GM12878 (cell line): ENCODE measurements at regions not wholly inside any gene's neighbourhood (a gene's known extent, or its start where the extent isn't known, plus 50 kb on each side); places are given as distances from the start of the nearest gene placed in this dataset.

Source experiments
- EZH2 ChIP-seq: IDR thresholded peaks from 2 replicates; pipeline ENCODE4 v1.6.1; 2012; ENCODE audit warnings: low read depth, mild to moderate bottlenecking, control low read depth, inconsistent platforms, low read length, borderline replicate concordance; ENCODE audit not compliant: control insufficient read depth
- IKZF2 ChIP-seq, 2 experiments: fragments of 450-650 bp; IDR thresholded peaks; 2 replicates each; pipeline ENCODE4 v1.6.1; 2017; ENCODE audit warnings: mild to moderate bottlenecking in 2 of 2, moderate library complexity in 2 of 2
- JUNB ChIP-seq: IDR thresholded peaks from 2 replicates; pipeline ENCODE4 v1.6.1; 2016; ENCODE audit warnings: antibody characterized with exemption, mild to moderate bottlenecking
- RB1 ChIP-seq: fragments of 450-650 bp; formaldehyde crosslinking; IDR thresholded peaks from 2 replicates; pipeline ENCODE4 v1.6.1; 2017; ENCODE audit warnings: mild to moderate bottlenecking, borderline replicate concordance
- REST ChIP-seq: IDR thresholded peaks from 2 replicates; pipeline ENCODE4 v1.6.1; 2012; ENCODE audit warnings: mild to moderate bottlenecking, low read depth, low read length
- TAF1 ChIP-seq: IDR thresholded peaks from 2 replicates; pipeline ENCODE4 v1.6.1; 2011; ENCODE audit warnings: mild to moderate bottlenecking, low read depth, low read length, borderline replicate concordance
- TF ChIP-seq, protein P1 (sequence below): fragments of 450-650 bp; IDR thresholded peaks from 2 replicates; pipeline ENCODE4 v1.6.1; 2017; ENCODE audit warnings: mild to moderate bottlenecking
- TF ChIP-seq, protein P2 (sequence below), 3 experiments: IDR thresholded peaks in 2 of 3; conservative IDR thresholded peaks in 1 of 3; 2 replicates each; pipeline ENCODE4 v1.5.1; 2011; ENCODE audit warnings: low read depth in 3 of 3, low read length in 3 of 3, mild to moderate bottlenecking in 3 of 3, control low read depth in 2 of 3, moderate library complexity in 2 of 3, inconsistent platforms in 1 of 3, mixed read lengths in 1 of 3; ENCODE audit not compliant: control insufficient read depth in 2 of 3, insufficient read depth in 1 of 3; ENCODE audit errors: extremely low read depth in 1 of 3
- TF ChIP-seq, protein P3 (sequence below): fragments of 450-650 bp; IDR thresholded peaks from 2 replicates; pipeline ENCODE4 v1.6.1; 2014; ENCODE audit warnings: mild to moderate bottlenecking

DNA sequence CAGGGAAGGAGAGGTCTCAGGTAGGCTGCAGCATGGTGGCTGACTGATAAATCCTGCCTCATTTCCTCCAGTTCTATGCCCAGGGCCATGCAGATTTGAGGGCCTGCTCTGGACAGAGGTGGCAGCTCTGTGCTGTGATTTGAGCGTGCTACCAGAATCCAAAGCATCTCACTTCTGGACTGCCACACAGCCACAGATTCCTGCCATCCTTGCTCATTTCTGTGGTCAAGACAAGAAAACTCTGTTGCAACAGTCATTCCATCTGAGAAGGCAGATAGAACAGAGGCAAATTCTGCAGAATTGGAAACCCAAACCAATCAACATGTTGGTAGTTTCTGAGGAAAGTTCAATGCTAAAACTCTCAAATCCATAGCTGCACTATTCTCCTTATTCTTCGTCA is 102.8 kb upstream of the GALNT2 start:
- TF ChIP-seq RB1: no peak
- TF ChIP-seq, protein P1, sequence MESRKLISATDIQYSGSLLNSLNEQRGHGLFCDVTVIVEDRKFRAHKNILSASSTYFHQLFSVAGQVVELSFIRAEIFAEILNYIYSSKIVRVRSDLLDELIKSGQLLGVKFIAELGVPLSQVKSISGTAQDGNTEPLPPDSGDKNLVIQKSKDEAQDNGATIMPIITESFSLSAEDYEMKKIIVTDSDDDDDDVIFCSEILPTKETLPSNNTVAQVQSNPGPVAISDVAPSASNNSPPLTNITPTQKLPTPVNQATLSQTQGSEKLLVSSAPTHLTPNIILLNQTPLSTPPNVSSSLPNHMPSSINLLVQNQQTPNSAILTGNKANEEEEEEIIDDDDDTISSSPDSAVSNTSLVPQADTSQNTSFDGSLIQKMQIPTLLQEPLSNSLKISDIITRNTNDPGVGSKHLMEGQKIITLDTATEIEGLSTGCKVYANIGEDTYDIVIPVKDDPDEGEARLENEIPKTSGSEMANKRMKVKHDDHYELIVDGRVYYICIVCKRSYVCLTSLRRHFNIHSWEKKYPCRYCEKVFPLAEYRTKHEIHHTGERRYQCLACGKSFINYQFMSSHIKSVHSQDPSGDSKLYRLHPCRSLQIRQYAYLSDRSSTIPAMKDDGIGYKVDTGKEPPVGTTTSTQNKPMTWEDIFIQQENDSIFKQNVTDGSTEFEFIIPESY: no peak
- TF ChIP-seq, protein P2, sequence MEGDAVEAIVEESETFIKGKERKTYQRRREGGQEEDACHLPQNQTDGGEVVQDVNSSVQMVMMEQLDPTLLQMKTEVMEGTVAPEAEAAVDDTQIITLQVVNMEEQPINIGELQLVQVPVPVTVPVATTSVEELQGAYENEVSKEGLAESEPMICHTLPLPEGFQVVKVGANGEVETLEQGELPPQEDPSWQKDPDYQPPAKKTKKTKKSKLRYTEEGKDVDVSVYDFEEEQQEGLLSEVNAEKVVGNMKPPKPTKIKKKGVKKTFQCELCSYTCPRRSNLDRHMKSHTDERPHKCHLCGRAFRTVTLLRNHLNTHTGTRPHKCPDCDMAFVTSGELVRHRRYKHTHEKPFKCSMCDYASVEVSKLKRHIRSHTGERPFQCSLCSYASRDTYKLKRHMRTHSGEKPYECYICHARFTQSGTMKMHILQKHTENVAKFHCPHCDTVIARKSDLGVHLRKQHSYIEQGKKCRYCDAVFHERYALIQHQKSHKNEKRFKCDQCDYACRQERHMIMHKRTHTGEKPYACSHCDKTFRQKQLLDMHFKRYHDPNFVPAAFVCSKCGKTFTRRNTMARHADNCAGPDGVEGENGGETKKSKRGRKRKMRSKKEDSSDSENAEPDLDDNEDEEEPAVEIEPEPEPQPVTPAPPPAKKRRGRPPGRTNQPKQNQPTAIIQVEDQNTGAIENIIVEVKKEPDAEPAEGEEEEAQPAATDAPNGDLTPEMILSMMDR (IDR thresholded peaks at IDR 0.05 in 2 of 3, conservative IDR thresholded peaks at IDR 0.05 in 1 of 3; ENCODE audit: control insufficient read depth in 2 of 3, extremely low read depth in 1 of 3, insufficient read depth in 1 of 3, low read depth in 3 of 3, low read length in 3 of 3): no peak
- TF ChIP-seq REST: no peak
- TF ChIP-seq IKZF2 (IDR thresholded peaks at IDR 0.05): no peak
- TF ChIP-seq JUNB: no peak
- TF ChIP-seq, protein P3, sequence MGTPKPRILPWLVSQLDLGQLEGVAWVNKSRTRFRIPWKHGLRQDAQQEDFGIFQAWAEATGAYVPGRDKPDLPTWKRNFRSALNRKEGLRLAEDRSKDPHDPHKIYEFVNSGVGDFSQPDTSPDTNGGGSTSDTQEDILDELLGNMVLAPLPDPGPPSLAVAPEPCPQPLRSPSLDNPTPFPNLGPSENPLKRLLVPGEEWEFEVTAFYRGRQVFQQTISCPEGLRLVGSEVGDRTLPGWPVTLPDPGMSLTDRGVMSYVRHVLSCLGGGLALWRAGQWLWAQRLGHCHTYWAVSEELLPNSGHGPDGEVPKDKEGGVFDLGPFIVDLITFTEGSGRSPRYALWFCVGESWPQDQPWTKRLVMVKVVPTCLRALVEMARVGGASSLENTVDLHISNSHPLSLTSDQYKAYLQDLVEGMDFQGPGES: no peak
- no peak for TF ChIP-seq EZH2
- no peak for TF ChIP-seq TAF1
